ENCODE measurements at regions not wholly inside any gene's neighbourhood (a gene's known extent, or its start where the extent isn't known, plus 50 kb on each side); places are given as distances from the start of the nearest gene placed in this dataset.
A peak's percentile ranks its signal among the peaks of the same experiment; 100 is the strongest.

- ChIA-PET CTCF (ENCODE audit: partially characterized antibody) (interaction anchor here (1.7 kb wide), 1 partner anchor 12 kb away, joined by 3 read pairs; no protein-coding TSS in a partner anchor), POLR2A (ENCODE audit: partially characterized antibody) (no interaction called here)
- no peak overlapping the region for H3K27ac ChIP-seq (ENCODE audit: low read depth, low read length)
These were observed 168.2 kb downstream of the MN1 start for GRCh38 chr22:27633296-27633871.

More at GRCh38 chr22:27633296-27633871, 168.2 kb downstream of the MN1 start:
- Histone ChIP-seq H2BK5ac (ENCODE audit: low read depth, low read length) (0 out of 2 replicates have a peak overlapping the region, but pooled peaks have one; percentile 9), H3K4ac (replicated peaks; ENCODE audit: insufficient read length, low read depth, low read length) (no peak overlapping the region), H3K4me1 (replicated peaks in 1 of 4; ENCODE audit: control insufficient read depth in 3 of 4, insufficient read depth in 4 of 4, low read length in 3 of 4) (peaks cover 10 to 32% (median 23%) of the 10 kb centered on the region in 4 experiments), H3K18ac (ENCODE audit: extremely low read depth, low read length) (peak overlapping the region; percentile 53; the same call in 1 of the 2 replicates), H3K23ac (ENCODE audit: insufficient read length) (no peak overlapping the region), H3K23me2 (ENCODE audit: low read depth, low read length) (peaks cover 7% of the 10 kb centered on the region; the same call in 1 of the 2 replicates), H3K9me3 (ENCODE audit: insufficient read depth in 2 of 2, low read depth in 1 of 2, low read length in 1 of 2) (no peaks in the 10 kb centered on the region), H2BK120ac (replicated peaks; ENCODE audit: low read depth, low read length) (no peak overlapping the region), H3K4me2 (ENCODE audit: insufficient read depth in 1 of 2, low read depth in 2 of 2, low read length in 2 of 2) (no peak overlapping the region), H4K20me1 (replicated peaks in 1 of 2; ENCODE audit: control insufficient read depth in 1 of 2, insufficient read depth in 2 of 2, low read length in 2 of 2) (no peaks in the 10 kb centered on the region), H2BK20ac (ENCODE audit: low read length) (peak overlapping the region; percentile 88), H3K79me1 (ENCODE audit: low read depth, low read length) (no peaks in the 10 kb centered on the region), H3K14ac (ENCODE audit: insufficient read length) (no peak overlapping the region), H2AK5ac (ENCODE audit: low read depth, low read length) (peak overlapping the region; percentile 29; the same call in 1 of the 2 replicates), H2BK12ac (ENCODE audit: low read depth, low read length) (peak overlapping the region; percentile 60; the same call in 1 of the 2 replicates), H4K8ac (ENCODE audit: extremely low read depth, insufficient read depth, low read length) (no peak overlapping the region), H3K79me2 (ENCODE audit: control insufficient read depth in 1 of 2, insufficient read depth in 2 of 2, low read length in 2 of 2) (no peaks in the 10 kb centered on the region), H3K4me3 (ENCODE audit: extremely low read depth in 1 of 4, insufficient read depth in 2 of 4, low read depth in 3 of 4, low read length in 4 of 4) (no peak overlapping the region), H4K5ac (ENCODE audit: insufficient read length, low read depth, low read length) (no peak overlapping the region), H3K9ac (replicated peaks in 1 of 4; ENCODE audit: extremely low read depth in 1 of 4, low read depth in 3 of 4, low read length in 3 of 4) (no peak overlapping the region), H4K91ac (replicated peaks; ENCODE audit: insufficient read length, low read length) (peak overlapping the region; percentile 55), H3K56ac (replicated peaks; ENCODE audit: insufficient read length, low read depth, low read length) (no peak overlapping the region), H2AFZ (ENCODE audit: low read length) (no peak overlapping the region), H3K27me3 (replicated peaks in 1 of 4; ENCODE audit: control insufficient read depth in 3 of 4, extremely low read depth in 1 of 4, insufficient read depth in 3 of 4, low read length in 3 of 4) (peaks cover 0 to 2% (median under 1%) of the 10 kb centered on the region in 4 experiments; a peak in 1 of 7 replicates), H3K36me3 (ENCODE audit: control insufficient read depth in 2 of 4, insufficient read depth in 4 of 4, low read length in 3 of 4) (no peaks in the 10 kb centered on the region), H2BK15ac (ENCODE audit: low read length) (peak overlapping the region; percentile 67)
- FAIRE-seq (no peak), DNase-seq (ENCODE audit: low read depth in 1 of 2, low spot score in 2 of 2) (no peak)
- peak; percentile 3 for TF ChIP-seq KDM4A (IDR thresholded peaks at IDR 0.05; ENCODE audit: low read depth, low read length, severe bottlenecking)
- no peak for TF ChIP-seq ASH2L (IDR thresholded peaks at IDR 0.05; ENCODE audit: low read length)
- WGBS, 2 experiments (ENCODE audit: extremely low coverage in 1 of 2, insufficient coverage in 1 of 2, insufficient read length in 1 of 2, insufficient replicate concordance in 2 of 2, low coverage in 1 of 2, low lambda C conversion rate in 2 of 2, missing lambda C conversion rate in 1 of 2) = 89% methylated on average over 8 of the region's 8 CpGs; no CpG with 5 or more reads in 1 of the 2 experiments

Data from H1 (cell line).